Activated CD8-positive, alpha-beta memory T cell treated with anti-CD3 and anti-CD28 coated beads for 4 hours (primary cell): ENCODE measurements at regions not wholly inside any gene's neighbourhood (a gene's known extent, or its start where the extent isn't known, plus 50 kb on each side); places are given as distances from the start of the nearest gene placed in this dataset.

Source experiments
- DNase-seq, 2 donors: peaks; one replicate each; pipeline ENCODE4 v3.0.0-alpha.2; 2020; ENCODE audit warnings: low read depth in 2 of 2

GRCh38 chr3:111351334-111351733 lies 190.7 kb upstream of the CD96 start:
- DNase-seq = no peak

- no peak for DNase-seq
These were observed 189.4 kb upstream of the CD96 start for GRCh38 chr3:111352585-111352984.

DNA sequence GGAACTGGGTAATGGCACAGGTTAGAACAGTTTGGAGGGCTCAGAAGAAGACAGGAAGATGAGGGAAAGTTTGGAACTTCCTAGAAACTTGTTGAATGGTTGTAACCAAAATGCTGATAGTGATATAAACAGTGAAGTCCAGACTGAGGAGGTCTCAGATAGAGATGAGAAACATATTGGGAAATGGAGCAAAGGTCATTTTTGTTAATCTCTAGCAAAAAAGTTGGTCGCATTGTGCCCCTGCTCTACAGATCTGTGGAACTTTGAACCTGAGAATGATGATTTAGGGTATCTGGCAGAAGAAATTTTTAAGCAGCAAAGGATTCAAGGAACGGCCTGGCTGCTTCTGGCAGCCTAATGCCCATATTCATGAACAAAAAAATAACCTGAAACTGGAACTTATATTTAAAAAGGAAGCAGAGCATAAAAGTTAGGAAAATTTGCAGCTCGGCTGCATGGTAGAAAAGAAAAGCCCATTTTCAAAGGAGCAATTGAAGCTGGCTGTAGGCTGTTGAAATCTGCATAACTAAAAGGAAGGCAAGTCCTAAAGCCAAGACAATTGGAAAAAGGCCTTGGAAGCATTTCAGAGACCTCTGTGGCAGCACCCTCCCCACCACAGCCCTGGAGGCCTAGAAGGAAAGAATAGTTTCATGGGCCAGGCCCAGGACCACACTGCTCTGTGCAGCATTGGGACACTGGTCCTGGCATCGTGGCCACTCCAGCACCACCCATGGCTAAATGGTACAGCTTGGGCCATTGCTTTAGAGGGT lies 182.6 kb upstream of the CD96 start:
- DNase-seq = no peak

DNA sequence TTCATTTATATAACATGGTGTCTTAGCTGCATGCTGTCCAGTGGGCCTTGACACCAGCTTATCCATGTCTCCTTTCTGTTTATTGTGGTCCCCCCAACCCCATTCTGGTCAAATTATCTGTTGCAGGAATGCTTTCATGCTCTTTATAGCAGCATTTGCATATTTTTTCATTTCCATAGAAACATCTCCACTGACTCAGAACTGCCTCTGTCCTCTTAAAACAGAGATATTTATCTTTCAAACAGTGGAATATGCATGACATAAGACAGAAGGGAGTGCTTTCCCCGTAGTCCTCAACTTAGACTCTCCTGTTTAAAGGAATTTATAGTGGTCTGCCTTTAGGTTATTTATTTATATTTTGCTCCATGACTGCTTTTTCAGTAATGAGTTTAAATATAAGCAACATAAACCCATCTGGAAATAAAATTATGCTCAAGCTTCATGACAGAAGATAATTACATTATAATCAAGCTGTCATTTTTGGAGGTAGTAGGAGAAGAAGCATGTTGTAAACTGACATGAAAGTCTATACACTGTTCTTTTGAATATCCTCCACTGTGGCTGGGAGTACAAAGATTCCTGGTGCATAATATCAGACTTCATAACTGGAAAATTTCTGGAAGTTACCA lies 179.5 kb upstream of the CD96 start:
- DNase-seq = no peak

- no peak for DNase-seq
These were observed 175.5 kb upstream of the CD96 start for GRCh38 chr3:111366515-111366914.

DNA sequence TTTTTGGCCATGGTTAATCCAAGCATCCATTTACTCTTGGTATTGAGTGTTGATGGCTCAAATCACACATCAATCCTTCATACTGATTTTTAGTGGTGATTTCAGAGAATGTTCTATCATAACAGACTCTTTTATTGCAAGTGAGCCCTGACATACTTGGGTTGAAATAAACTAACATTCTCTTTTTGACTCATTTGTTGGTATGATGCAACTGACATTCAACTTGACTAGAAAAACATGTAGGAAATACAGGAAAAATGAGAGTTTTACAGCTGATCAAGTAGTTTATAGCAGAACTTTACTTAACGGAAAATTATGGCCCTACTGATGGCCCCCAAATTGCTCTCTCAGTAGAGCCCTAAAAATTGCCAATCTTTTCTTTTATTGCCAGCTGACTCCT lies 173.9 kb upstream of the CD96 start:
- no peak for DNase-seq

DNA sequence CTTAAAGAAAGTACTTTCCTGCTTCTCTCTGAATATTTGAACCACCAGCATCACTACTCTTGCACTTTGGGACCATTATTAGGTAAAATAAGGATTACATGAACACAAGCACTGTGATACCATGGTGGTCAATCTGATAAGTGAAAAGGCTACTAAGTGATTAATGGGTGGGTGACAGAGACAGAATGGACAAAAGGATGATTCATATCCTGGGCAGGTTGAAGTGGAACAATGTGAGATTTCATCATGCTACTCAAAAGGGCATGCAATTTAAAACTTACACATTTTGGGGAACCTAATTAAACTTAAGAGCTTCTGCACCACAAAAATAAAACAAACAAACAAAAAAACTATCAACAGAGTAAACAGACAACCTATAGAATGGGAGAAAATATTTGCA lies 172.0 kb upstream of the CD96 start:
- no peak for DNase-seq

DNA sequence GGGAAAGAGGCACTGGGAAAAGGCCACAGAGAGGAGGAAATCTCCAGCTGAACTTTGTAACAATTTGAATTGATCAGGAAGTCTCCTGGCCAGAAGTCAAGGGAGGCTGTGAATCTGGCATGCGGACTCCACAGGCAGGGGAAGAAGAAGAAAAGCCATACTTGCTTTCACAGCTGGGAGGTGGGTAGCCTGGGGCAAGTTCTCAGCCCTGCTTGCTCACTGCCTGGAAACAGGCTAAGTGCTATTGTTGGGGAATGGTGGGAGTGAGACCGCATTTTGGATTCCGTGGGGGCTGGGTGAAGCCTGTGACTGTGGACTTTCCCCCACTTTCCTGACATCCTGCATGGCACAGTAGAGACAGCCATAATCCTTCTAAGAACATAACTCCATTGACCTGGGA lies 168.8 kb upstream of the CD96 start:
- no peak for DNase-seq

DNA sequence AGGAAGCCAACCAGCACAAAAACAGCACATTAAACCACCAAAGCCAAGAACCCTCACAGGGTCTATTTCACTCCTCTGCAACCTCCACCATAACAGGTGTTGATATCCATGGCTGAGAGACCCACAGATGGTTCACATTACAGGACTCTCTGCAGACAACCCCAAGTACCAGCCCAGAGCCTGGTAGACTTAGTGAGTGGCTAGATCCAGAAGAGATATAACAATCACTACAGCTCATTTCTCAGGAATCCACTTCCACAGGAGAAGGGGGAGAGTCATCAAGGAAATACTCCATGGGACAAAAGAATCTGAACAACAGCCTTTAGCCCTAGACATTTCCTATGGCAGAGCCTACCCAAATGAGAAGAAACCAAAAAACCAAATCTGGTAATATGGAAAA lies 168.1 kb upstream of the CD96 start:
- DNase-seq = no peak

DNA sequence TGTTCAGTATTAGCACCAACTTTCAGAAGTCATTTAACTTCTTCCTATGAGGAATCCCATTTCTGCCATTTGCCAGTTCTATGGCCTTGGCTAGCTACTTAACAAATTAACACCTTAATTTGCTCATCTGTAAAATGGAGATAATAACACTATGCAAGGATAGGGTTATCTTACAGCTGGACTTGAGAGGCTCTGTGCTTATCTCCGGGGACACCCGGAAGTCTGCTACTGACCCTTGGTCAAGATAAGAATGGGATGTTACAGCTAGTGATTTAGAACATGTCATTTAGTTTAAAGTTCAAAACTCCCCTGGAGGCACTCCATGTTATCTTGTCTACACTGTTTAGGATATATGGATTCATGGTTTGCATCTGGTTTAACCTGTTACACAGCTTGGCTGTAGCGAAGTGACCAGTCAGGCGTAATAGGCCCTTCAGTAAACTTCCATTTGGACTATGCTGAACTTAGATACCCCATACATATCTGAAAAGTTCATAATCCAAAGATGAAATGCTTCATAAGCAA lies 156.0 kb upstream of the CD96 start:
- no peak for DNase-seq

GRCh38 chr3:111392894-111393398 lies 149.1 kb upstream of the CD96 start:
- DNase-seq = peak; percentile 19 to 22

DNA sequence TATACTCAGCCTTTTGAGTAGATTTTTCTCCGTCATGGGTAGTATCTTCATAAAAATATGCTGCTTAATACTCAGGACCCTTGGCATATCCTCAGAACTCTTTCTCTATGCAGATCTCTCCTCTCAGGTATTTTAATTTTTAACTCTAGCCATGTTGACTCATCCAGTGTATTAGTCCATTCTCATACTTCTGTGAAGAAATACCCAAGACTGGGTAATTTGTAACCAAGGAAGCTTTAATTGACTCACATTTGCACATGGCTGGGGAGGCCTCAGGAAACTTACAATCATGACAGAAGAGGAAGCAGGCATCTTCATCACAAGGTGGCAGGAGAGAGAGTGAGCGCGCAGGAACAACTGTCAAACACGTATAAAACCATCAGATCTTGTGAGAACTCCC lies 129.3 kb upstream of the CD96 start:
- DNase-seq = no peak

DNA sequence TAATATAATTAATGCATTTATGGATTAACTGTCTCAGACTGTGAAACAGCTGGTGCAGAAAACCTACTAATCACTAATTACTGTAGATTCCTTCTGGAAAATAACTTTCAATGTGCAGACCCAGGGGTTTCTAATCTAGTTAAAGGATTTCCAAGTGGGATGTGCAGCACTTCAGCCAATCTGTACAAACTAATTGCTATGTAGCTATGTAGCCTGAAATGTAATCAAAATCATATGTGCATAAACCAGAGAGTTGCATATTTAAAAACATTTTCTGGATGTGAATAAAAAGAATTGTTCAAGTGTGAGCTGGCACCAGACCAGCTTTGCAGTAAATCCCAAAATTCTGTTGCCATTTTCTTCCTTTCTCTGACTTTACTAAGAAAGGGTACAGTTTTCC lies 127.5 kb upstream of the CD96 start:
- no peak for DNase-seq

GRCh38 chr3:111415018-111415417 lies 127.0 kb upstream of the CD96 start:
- DNase-seq = no peak

DNA sequence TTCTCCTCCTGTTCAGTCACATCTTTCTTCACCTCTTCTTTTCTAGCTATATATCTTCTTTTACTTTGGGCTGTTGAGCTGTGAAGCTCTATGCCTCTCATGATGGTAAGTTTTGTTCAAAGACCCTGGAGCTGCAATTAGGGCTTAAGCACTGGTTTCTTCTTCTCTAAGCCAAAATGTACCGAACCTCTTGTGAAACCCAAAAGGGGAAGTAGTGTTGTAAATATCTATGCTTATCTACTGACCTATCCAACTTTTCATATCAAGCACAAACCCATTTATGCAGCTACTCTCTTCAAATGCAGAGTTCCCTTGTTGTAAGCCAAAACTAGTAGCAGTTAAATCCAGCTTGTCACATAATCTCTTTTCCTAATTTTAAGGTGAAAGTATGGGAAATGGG lies 123.6 kb upstream of the CD96 start:
- no peak for DNase-seq

DNA sequence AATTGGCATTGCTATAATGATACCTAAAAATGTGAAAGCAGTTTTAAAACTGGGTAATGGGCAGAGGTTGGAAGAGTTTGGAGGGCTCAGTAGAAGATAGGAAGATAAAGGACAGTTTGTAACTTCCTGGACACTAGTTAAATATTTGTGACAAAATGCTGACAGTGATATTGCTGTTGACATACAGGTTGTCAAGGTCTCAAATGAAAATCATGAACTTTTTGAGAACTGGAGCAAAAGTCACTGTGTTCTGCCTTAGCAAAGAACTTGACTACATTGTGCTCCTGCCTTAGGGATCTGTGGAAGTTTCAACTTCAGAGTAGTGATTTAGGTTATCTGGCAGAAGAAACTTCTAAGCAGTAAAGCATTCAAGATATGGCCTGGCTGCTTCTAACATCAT lies 113.7 kb upstream of the CD96 start:
- DNase-seq = no peak

DNA sequence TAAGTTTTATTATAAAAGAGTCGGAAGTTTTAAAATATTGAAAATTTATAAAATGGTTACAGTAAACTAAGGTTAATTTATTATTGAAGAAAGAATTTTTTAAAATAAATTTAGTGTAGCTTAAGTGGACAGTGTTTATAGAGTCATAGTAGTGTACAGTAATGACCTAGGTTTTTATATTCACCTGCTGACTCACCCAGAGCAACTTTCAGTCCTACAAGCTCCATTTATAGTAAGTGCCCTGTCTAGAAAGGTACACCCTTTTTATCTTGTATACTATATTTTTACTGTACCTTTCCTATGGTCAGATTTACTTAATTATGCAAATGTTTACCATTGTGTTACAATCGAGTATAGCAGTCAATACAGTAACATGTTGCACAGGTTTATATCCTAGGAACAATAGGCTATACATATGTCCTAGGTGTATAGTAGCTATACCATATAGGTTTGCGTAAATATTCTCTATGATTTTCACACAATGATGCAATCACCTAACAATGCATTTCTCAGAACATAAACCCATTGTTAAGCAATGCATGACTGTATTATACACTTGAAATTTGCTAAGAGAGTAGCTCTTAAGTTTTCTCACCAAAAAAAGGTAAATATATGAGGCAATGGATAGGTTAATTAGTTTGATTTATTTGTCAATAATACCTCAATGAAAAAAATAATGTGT lies 106.9 kb upstream of the CD96 start:
- DNase-seq = no peak

- DNase-seq = no peak
These were observed 103.7 kb upstream of the CD96 start for GRCh38 chr3:111438283-111438682.

DNA sequence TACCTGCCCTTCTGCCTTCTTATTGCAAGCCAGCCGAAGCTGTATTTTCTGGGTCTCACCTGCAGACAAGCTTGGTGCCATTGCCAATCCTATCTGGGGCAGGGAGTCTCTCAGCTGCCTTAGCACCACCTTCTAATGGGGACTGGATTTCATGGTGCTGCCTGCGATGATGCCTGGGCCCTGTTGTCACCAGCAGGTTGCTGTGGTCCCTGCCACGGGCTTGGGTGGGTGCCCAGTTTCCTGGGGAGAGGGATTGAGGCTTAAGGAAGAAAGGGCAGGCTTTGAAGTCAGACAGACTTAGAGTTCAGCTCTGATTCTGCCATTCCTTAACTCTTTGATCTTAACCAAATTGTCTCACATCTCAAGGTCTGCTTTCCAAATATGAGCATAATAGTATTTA lies 87.4 kb upstream of the CD96 start:
- no peak for DNase-seq

- DNase-seq = no peak
These were observed 76.8 kb upstream of the CD96 start for GRCh38 chr3:111465081-111465670.

DNA sequence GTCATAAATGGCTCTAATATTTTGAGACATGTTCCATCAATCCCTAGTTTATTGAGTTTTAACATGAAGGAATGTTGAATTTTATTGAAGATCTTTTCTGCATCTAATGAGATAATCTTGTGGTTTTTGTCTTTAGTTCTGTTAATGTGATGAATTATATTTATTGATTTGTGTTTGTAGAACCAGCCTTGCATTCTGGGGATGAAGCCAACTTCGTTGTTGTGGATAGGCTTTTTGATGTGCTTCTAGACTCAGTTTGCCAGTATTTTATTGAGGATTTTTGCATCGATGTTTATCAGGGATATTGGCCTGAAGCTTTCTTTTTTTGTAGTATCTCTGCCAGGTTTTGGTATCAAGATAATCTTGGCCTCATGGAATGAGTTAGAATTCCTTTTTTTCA lies 72.0 kb upstream of the CD96 start:
- no peak for DNase-seq

DNA sequence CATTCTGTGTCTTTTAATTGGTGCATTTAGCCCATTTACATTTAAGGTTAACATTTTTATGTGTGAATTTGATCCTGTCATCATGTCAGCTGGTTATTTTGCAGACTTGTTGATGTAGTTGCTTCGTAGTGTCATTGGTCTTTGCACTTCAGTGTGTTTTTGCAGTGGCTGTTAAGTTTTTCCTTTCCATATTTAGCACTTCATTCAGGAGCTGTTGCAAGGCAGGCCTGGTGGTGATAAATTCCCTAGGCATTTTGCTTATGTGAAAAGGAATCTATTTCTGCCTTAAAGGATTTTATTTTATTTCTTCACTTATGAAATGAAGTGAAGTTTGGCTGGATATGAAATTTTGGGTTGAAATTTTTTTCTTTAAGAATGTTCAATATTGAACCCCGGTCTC lies 70.2 kb upstream of the CD96 start:
- no peak for DNase-seq
